Astrocyte (in vitro differentiated cells and primary cell): ENCODE measurements at regions not wholly inside any gene's neighbourhood (a gene's known extent, or its start where the extent isn't known, plus 50 kb on each side); places are given as distances from the start of the nearest gene placed in this dataset.
A peak's percentile ranks its signal among the peaks of the same experiment; 100 is the strongest.

Source experiments
- DNase-seq: peaks from one replicate; pipeline ENCODE4 v3.0.0-alpha.2; 2010; ENCODE audit warnings: low read depth
- FAIRE-seq: peaks from 2 replicates; lab custom pipeline; 2011; peaks lifted over from hg19 to GRCh38; lab: Jason Lieb, UNC
- H2AFZ ChIP-seq: 2 replicates; pipeline ENCODE4 v1.6.0; 2012; ENCODE audit warnings: low read depth, low read length, inconsistent platforms
- H3K27ac ChIP-seq: 2 replicates; pipeline ENCODE4 v1.5.1; 2011; ENCODE audit warnings: low read depth, low read length, inconsistent platforms
- H3K27me3 ChIP-seq: 2 replicates; pipeline ENCODE4 v1.6.0; 2011; ENCODE audit warnings: low read length, inconsistent platforms; ENCODE audit not compliant: insufficient read depth
- H3K36me3 ChIP-seq: 2 replicates; pipeline ENCODE4 v1.5.1; 2011; ENCODE audit warnings: low read length, inconsistent platforms; ENCODE audit not compliant: insufficient read depth
- H3K4me1 ChIP-seq: 2 replicates; pipeline ENCODE4 v1.5.1; 2011; ENCODE audit warnings: low read length, inconsistent platforms; ENCODE audit not compliant: insufficient read depth
- H3K4me2 ChIP-seq: 2 replicates; pipeline ENCODE4 v1.6.0; 2012; ENCODE audit warnings: low read length, inconsistent platforms
- H3K4me3 ChIP-seq: 2 replicates; pipeline ENCODE4 v1.5.1; 2011; ENCODE audit warnings: low read depth, mild to moderate bottlenecking, low read length, inconsistent platforms; ENCODE audit not compliant: insufficient read depth
- H3K79me2 ChIP-seq: 2 replicates; pipeline ENCODE4 v1.6.0; 2012; ENCODE audit warnings: mild to moderate bottlenecking, low read length, inconsistent platforms; ENCODE audit not compliant: insufficient read depth
- H3K9ac ChIP-seq: 2 replicates; pipeline ENCODE4 v1.6.0; 2012; ENCODE audit warnings: mild to moderate bottlenecking, low read length, inconsistent platforms
- H3K9me3 ChIP-seq: 2 replicates; pipeline ENCODE4 v1.5.1; 2012; ENCODE audit warnings: low read depth, mild to moderate bottlenecking, low read length, inconsistent platforms; ENCODE audit not compliant: insufficient read depth
- H4K20me1 ChIP-seq: 2 replicates; pipeline ENCODE4 v1.6.0; 2012; ENCODE audit warnings: low read length, inconsistent platforms; ENCODE audit not compliant: insufficient read depth
- H3K27ac Mint-ChIP-seq: one replicate; pipeline ENCODE4 v1.8.0; 2021; ENCODE audit warnings: mild to moderate bottlenecking, mixed read lengths; ENCODE audit not compliant: unreplicated experiment
- H3K27me3 Mint-ChIP-seq: one replicate; pipeline ENCODE4 v1.8.0; 2021; ENCODE audit warnings: low read depth, mixed read lengths; ENCODE audit not compliant: unreplicated experiment
- H3K36me3 Mint-ChIP-seq: one replicate; pipeline ENCODE4 v1.8.0; 2021; ENCODE audit warnings: low read depth, mixed read lengths; ENCODE audit not compliant: unreplicated experiment
- H3K4me1 Mint-ChIP-seq: one replicate; pipeline ENCODE4 v1.8.0; 2021; ENCODE audit warnings: low read depth, mixed read lengths; ENCODE audit not compliant: unreplicated experiment
- H3K4me3 Mint-ChIP-seq: one replicate; pipeline ENCODE4 v1.8.0; 2021; ENCODE audit warnings: mild to moderate bottlenecking, moderate library complexity, mixed read lengths; ENCODE audit not compliant: unreplicated experiment
- H3K9me3 Mint-ChIP-seq: one replicate; pipeline ENCODE4 v1.8.0; 2021; ENCODE audit warnings: mild to moderate bottlenecking, mixed read lengths; ENCODE audit not compliant: unreplicated experiment
- EZH2 ChIP-seq: IDR thresholded peaks from 2 replicates; pipeline ENCODE4 v1.6.1; 2012; ENCODE audit warnings: mild to moderate bottlenecking, low read length, inconsistent platforms; ENCODE audit not compliant: insufficient read depth
- TF ChIP-seq, protein P1 (sequence below): IDR thresholded peaks from 2 replicates; pipeline ENCODE4 v1.5.1; 2011; ENCODE audit warnings: low read depth, mild to moderate bottlenecking, inconsistent platforms, low read length, moderate library complexity; ENCODE audit not compliant: insufficient read depth

DNA sequence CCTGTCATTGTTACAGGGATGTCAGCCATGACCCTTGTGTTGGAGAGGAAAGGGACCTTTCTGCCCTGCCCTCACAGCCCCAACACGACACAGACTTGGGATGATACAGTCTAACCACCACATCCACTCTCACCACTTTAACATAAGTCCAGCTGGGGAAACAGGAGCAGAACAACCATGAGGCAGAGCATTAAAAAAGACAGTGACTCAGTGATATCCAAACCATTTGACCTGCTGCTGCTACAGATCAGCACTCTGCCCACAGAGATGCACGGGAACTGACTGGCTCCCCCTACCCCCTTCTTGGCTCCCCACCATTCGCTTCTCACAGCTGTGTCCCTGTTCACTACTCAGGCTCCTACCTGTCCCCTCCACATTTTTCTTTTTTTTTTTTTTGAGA is 458.6 kb downstream of the ZNF608 start:
- Histone ChIP-seq H3K4me2 (no peak overlapping the region), H3K4me3 (no peak overlapping the region), H3K9ac (no peak overlapping the region), H3K27me3 (no peaks in the 10 kb centered on the region), H3K9me3 (no peaks in the 10 kb centered on the region), H2AFZ (no peak overlapping the region), H3K79me2 (no peaks in the 10 kb centered on the region), H3K4me1 (no peaks in the 10 kb centered on the region), H3K36me3 (no peaks in the 10 kb centered on the region), H4K20me1 (no peaks in the 10 kb centered on the region), H3K27ac (no peak overlapping the region)
- Mint-ChIP-seq H3K27ac (no peak overlapping the region), H3K36me3 (no peaks in the 10 kb centered on the region), H3K9me3 (peaks cover 4% of the 10 kb centered on the region), H3K4me1 (no peaks in the 10 kb centered on the region), H3K27me3 (no peaks in the 10 kb centered on the region), H3K4me3 (no peak overlapping the region)
- no peak for DNase-seq
- TF ChIP-seq EZH2: no peak
- TF ChIP-seq, protein P1, sequence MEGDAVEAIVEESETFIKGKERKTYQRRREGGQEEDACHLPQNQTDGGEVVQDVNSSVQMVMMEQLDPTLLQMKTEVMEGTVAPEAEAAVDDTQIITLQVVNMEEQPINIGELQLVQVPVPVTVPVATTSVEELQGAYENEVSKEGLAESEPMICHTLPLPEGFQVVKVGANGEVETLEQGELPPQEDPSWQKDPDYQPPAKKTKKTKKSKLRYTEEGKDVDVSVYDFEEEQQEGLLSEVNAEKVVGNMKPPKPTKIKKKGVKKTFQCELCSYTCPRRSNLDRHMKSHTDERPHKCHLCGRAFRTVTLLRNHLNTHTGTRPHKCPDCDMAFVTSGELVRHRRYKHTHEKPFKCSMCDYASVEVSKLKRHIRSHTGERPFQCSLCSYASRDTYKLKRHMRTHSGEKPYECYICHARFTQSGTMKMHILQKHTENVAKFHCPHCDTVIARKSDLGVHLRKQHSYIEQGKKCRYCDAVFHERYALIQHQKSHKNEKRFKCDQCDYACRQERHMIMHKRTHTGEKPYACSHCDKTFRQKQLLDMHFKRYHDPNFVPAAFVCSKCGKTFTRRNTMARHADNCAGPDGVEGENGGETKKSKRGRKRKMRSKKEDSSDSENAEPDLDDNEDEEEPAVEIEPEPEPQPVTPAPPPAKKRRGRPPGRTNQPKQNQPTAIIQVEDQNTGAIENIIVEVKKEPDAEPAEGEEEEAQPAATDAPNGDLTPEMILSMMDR: no peak
- FAIRE-seq: no peak

DNA sequence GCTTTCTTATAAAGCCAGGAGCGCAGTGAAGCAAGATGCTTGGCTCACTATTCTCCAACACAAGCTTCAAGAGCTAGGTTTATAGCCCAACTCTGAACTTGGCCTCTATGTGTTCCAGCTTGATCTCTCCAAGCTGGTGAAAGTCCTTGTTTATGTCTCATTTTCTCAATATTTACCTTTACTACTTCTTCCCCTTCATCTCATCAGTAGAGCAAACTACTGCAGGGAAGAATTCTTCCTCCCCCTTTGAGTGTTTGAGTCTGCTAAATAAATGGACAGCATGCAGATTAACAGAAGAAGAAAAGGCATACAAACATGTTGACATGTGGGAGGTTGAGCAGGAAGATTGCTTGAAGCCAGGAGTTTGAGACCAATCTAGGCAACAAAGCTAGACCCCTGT is 460.7 kb downstream of the ZNF608 start:
- no peak overlapping the region for H3K4me3 Mint-ChIP-seq
- Histone ChIP-seq H3K4me3 (no peak overlapping the region), H3K4me1 (no peaks in the 10 kb centered on the region), H3K4me2 (no peak overlapping the region), H3K36me3 (no peaks in the 10 kb centered on the region), H2AFZ (no peak overlapping the region), H3K79me2 (no peaks in the 10 kb centered on the region), H4K20me1 (no peaks in the 10 kb centered on the region), H3K9me3 (no peaks in the 10 kb centered on the region), H3K27me3 (no peaks in the 10 kb centered on the region), H3K9ac (no peak overlapping the region), H3K27ac (no peak overlapping the region)
- FAIRE-seq: no peak
- H3K9me3 Mint-ChIP-seq: peaks cover 4% of the 10 kb centered on the region
- no peaks in the 10 kb centered on the region for H3K36me3 Mint-ChIP-seq
- no peak overlapping the region for H3K27ac Mint-ChIP-seq
- DNase-seq: no peak
- no peaks in the 10 kb centered on the region for H3K27me3 Mint-ChIP-seq
- TF ChIP-seq, protein P1: no peak
- TF ChIP-seq EZH2: no peak
- H3K4me1 Mint-ChIP-seq: no peaks in the 10 kb centered on the region

DNA sequence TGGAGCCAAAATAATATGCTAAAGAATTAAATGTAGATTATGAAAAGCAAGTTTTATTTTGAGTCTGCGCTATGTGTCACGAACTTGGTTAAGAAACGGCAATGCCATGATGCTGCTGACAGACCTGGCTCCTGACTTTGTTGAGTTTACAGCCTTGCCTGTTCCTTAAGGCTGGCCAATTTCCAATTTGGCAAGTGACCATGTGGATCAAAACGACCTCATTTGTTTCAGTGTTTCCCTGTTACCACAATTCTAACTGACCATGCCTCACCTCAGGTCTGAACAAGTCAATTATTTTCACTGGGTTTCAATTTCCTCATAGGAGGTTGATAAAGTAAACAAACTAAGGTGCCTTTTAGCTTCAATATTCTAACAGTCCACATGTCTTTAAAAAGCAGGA is 461.4 kb downstream of the ZNF608 start:
- Histone ChIP-seq H3K9me3 (no peaks in the 10 kb centered on the region), H3K27me3 (no peaks in the 10 kb centered on the region), H3K4me2 (no peak overlapping the region), H4K20me1 (no peaks in the 10 kb centered on the region), H3K9ac (no peak overlapping the region), H3K36me3 (no peaks in the 10 kb centered on the region), H3K4me1 (no peaks in the 10 kb centered on the region), H3K4me3 (no peak overlapping the region), H3K27ac (no peak overlapping the region), H2AFZ (no peak overlapping the region), H3K79me2 (no peaks in the 10 kb centered on the region)
- FAIRE-seq (peak; percentile 9), DNase-seq (no peak)
- Mint-ChIP-seq H3K27me3 (no peaks in the 10 kb centered on the region), H3K4me1 (no peaks in the 10 kb centered on the region), H3K4me3 (no peak overlapping the region), H3K9me3 (peaks cover 4% of the 10 kb centered on the region), H3K36me3 (no peaks in the 10 kb centered on the region), H3K27ac (no peak overlapping the region)
- TF ChIP-seq, protein P1: no peak
- TF ChIP-seq EZH2: no peak
